Prostate gland (tissue), 2 donors: ENCODE measurements at regions not wholly inside any gene's neighbourhood (a gene's known extent, or its start where the extent isn't known, plus 50 kb on each side); places are given as distances from the start of the nearest gene placed in this dataset.

Source experiments
- DNase-seq: peaks from one replicate; pipeline ENCODE4 v3.0.0-alpha.2; 2019; ENCODE audit warnings: low spot score
- H3K27ac ChIP-seq, 2 donors: fragments of 200-600 bp; sonication (generic); 2 replicates each; pipeline ENCODE4 v1.5.1; 2017 to 2019
- H3K27me3 ChIP-seq: fragments of 200-600 bp; sonication (generic); replicated peaks from 2 replicates; pipeline ENCODE4 v1.5.1; 2019; ENCODE audit not compliant: insufficient read depth
- H3K36me3 ChIP-seq, 2 donors: fragments of 200-600 bp; sonication (generic); 1 replicate in 1 of 2; 2 replicates in 1 of 2; pipeline versions ENCODE4 v1.5.1 to v1.8.1; 2017 to 2019
- H3K4me1 ChIP-seq: fragments of 200-600 bp; sonication (generic); replicated peaks from 2 replicates; pipeline ENCODE4 v1.5.1; 2019
- H3K4me3 ChIP-seq, 2 donors: fragments of 200-600 bp; sonication (generic); 2 replicates each; pipeline ENCODE4 v1.5.1; 2017 to 2019
- H3K9me3 ChIP-seq: fragments of 200-600 bp; sonication (generic); 2 replicates; pipeline ENCODE4 v1.5.1; 2017
- POLR2A ChIP-seq: fragments of 450-650 bp; IDR thresholded peaks from one replicate; pipeline ENCODE4 v1.6.1; 2016; ENCODE audit warnings: antibody characterized with exemption, mild to moderate bottlenecking
- POLR2AphosphoS5 ChIP-seq: sonication (generic); formaldehyde crosslinking; IDR thresholded peaks from one replicate; pipeline ENCODE4 v1.6.1; 2017; ENCODE audit warnings: antibody characterized with exemption
- WGBS: methylation state at CpG from one replicate; pipeline ENCODE4 v1.1.5; 2018; 5-methylcytosine and 5-hydroxymethylcytosine counted together
- intact Hi-C: fragments of 100-400 bp; cut with DNase I; formaldehyde crosslinking; loops from one replicate; pipeline ENCODE4 v1.14.2; 2022
- TF ChIP-seq, protein P1 (sequence below), 4 experiments: fragments of 200-600 bp in 2 of 4; fragments of 450-650 bp in 2 of 4; sonication (generic) in 2 of 4; IDR thresholded peaks; 1 replicate in 3 of 4; 2 replicates in 1 of 4; pipeline ENCODE4 v1.5.1; 2016 to 2019; ENCODE audit warnings: antibody characterized with exemption in 4 of 4, mild to moderate bottlenecking in 2 of 4, moderate library complexity in 2 of 4

DNA sequence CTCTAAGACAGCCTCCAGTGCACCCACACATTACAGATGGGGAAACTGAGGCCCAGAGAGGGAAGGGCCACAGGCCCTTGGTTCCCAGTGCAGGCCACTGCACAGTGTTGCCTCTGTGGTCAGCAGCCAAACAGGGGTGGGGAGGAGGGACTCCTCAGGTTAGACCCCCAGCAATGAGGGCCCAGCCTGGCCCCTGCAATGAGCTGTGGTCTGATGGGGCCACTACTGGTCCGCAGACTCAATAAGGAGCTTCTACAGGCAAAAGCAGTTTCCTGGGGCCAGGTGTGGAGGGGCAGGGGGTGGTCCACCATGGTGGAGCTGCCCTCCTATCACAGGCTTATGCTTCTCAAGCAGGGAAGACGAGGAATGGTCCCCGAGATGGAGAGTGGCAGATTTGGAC lies 87.6 kb downstream of the HS1BP3 start:
- WGBS, result 93% methylated on average over 2 of the region's 3 CpGs
- TF ChIP-seq POLR2AphosphoS5 (no peak), POLR2A (no peak)
- TF ChIP-seq, protein P1, sequence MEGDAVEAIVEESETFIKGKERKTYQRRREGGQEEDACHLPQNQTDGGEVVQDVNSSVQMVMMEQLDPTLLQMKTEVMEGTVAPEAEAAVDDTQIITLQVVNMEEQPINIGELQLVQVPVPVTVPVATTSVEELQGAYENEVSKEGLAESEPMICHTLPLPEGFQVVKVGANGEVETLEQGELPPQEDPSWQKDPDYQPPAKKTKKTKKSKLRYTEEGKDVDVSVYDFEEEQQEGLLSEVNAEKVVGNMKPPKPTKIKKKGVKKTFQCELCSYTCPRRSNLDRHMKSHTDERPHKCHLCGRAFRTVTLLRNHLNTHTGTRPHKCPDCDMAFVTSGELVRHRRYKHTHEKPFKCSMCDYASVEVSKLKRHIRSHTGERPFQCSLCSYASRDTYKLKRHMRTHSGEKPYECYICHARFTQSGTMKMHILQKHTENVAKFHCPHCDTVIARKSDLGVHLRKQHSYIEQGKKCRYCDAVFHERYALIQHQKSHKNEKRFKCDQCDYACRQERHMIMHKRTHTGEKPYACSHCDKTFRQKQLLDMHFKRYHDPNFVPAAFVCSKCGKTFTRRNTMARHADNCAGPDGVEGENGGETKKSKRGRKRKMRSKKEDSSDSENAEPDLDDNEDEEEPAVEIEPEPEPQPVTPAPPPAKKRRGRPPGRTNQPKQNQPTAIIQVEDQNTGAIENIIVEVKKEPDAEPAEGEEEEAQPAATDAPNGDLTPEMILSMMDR (IDR thresholded peaks at IDR 0.05), result no peak
- Histone ChIP-seq H3K27me3 (no peaks in the 10 kb centered on the region), H3K4me3 (no peak overlapping the region), H3K9me3 (no peaks in the 10 kb centered on the region), H3K4me1 (peaks cover 2% of the 10 kb centered on the region), H3K36me3 (no peaks in the 10 kb centered on the region), H3K27ac (no peak overlapping the region)
- intact Hi-C loops, result no loop called here
- DNase-seq, result no peak

DNA sequence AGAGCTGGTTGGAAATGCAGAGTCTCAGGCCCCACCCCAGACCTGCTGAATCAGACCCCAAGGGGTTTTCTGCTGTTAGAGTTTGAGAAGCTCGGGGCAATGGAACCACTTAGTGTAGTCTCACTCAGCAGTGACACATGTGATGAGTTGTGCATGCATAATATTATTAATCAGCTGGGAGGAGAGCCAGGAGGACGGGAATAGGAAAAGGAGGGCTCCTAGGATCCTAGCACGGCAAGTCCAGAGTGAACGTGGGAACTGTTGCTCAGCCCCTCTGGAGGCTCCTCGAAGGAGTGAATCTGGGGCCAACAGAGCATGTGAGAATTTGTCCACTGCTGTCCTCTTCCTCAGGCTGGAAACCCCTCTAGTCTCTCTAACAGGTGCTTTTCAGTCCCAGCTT lies 87.1 kb downstream of the HS1BP3 start:
- TF ChIP-seq POLR2AphosphoS5 (no peak), POLR2A (no peak)
- TF ChIP-seq, protein P1 (IDR thresholded peaks at IDR 0.05), result no peak
- peaks cover 3% of the 10 kb centered on the region for H3K4me1 ChIP-seq
- no peak overlapping the region for H3K27ac ChIP-seq
- H3K4me3 ChIP-seq, result no peak overlapping the region
- no peak for DNase-seq
- H3K36me3 ChIP-seq, result no peaks in the 10 kb centered on the region
- H3K27me3 ChIP-seq, result no peaks in the 10 kb centered on the region
- WGBS, result 78% methylated on average over 5 of the region's 5 CpGs
- H3K9me3 ChIP-seq, result no peaks in the 10 kb centered on the region
- intact Hi-C loops, result no loop called here

DNA sequence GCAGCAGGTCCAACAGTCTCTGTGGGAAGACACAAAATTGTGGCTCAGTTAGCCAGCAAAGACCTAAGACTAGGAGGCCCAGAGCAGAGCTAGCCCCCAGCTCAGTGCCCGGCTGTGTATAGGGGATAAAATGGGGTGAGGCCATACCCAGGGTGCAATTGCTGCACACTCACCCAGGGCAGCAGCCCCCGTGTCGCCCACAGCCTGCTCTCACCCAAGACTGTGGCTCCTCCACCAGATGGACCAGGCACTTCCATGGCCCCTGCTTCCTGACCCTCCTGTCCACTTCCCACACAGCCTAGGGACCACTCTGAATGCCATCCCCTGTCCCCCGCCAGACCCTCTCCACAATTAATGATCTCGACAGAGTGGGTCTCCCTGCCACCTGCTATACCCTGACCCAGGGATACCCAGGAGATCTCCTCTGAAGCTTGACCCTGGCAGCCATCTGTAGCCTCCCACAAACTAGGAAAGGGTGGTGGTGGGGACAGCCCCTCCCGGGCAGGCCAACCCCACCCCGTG lies 85.7 kb downstream of the HS1BP3 start:
- 94% methylated on average over 6 of the region's 7 CpGs for WGBS
- no peak overlapping the region for H3K27ac ChIP-seq
- no peaks in the 10 kb centered on the region for H3K27me3 ChIP-seq
- DNase-seq, result no peak
- no peaks in the 10 kb centered on the region for H3K9me3 ChIP-seq
- peaks cover 3% of the 10 kb centered on the region for H3K4me1 ChIP-seq
- TF ChIP-seq, protein P1 (IDR thresholded peaks at IDR 0.05), result no peak
- no peak for TF ChIP-seq POLR2AphosphoS5
- TF ChIP-seq POLR2A, result no peak
- no peaks in the 10 kb centered on the region for H3K36me3 ChIP-seq
- intact Hi-C loops, result no loop called here
- no peak overlapping the region for H3K4me3 ChIP-seq

DNA sequence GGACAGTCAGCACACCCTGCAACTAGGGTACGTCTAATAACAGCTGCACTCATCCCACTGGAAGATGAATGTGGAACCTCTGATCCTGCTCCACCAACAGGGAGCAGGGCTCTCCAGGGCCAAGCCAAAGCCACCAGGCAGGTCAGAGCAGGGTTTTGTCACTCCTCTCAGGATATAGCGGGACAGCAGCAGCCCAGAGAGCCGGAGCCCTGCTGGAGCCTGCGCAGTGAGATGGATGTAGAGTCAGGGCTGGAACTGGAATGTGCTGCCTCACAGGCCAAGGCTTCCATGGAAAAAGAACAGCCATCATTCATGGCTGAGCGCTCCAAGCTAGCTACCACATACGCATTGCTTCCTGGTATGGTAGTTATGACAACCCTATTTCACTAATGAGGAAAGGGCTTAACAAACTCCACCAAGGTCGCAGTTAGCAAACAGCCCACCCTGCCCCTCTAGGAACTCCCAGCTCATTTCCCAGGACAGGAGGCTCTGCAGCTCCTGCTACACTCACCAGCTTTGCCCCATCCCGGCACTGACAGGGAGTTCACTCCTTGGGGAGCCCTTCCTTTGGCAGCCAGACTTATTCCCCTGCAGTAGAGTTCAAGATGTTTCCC lies 85.2 kb downstream of the HS1BP3 start:
- Histone ChIP-seq H3K9me3 (no peaks in the 10 kb centered on the region), H3K4me1 (peaks cover 3% of the 10 kb centered on the region), H3K27ac (no peak overlapping the region), H3K4me3 (no peak overlapping the region), H3K27me3 (no peaks in the 10 kb centered on the region), H3K36me3 (no peaks in the 10 kb centered on the region)
- 83% methylated on average over 4 of the region's 8 CpGs for WGBS
- intact Hi-C loops, result no loop called here
- no peak for DNase-seq
- TF ChIP-seq POLR2AphosphoS5 (no peak), POLR2A (no peak)
- TF ChIP-seq, protein P1 (IDR thresholded peaks at IDR 0.05), result no peak

DNA sequence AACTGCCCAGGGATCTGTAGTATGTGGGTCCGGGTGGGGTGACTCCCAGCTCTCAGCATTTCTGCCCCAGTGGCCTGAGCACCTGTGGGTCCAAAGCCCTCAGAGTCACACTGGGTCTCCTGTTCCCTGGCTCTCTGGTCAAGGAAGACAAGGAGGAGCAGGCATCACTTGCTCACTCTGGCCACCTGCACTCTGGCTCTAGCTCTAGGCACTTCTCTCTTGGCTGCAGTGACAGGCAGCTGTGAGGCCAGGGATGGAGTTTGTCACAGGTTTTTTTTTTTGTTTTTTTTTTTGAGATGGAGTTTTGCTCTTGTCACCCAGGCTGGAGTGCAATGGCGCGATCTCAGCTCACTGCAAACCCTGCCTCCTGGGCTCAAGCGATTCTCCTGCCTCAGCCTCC lies 84.6 kb downstream of the HS1BP3 start:
- H3K4me1 ChIP-seq, result peaks cover 3% of the 10 kb centered on the region
- no peaks in the 10 kb centered on the region for H3K36me3 ChIP-seq

More for the DNA sequence above, 84.6 kb downstream of the HS1BP3 start:
- Histone ChIP-seq H3K9me3 (no peaks in the 10 kb centered on the region), H3K27me3 (no peaks in the 10 kb centered on the region), H3K4me3 (no peak overlapping the region), H3K27ac (no peak overlapping the region)
- TF ChIP-seq POLR2AphosphoS5 (no peak), POLR2A (no peak)
- TF ChIP-seq, protein P1 (IDR thresholded peaks at IDR 0.05), result no peak
- no peak for DNase-seq
- intact Hi-C loops, result no loop called here
- WGBS, result 79% methylated on average over 4 of the region's 4 CpGs
